PC-9 (cell line): ENCODE measurements at regions not wholly inside any gene's neighbourhood (a gene's known extent, or its start where the extent isn't known, plus 50 kb on each side); places are given as distances from the start of the nearest gene placed in this dataset.

Experiments used
- BruUV-seq: library from RNA; stranded (reverse); fragments of 400-500 nt; replicated peaks from 2 replicates; lab custom pipeline; 2021; lab: Mats Ljungman, UMichigan
- CTCF ChIA-PET: fragments of 300-600 bp; sonication (Branson Sonifier 250); formaldehyde crosslinking; loops from one replicate; lab custom pipeline; 2022; ENCODE audit warnings: antibody characterized with exemption; lab: Charles Lee
- POLR2A ChIA-PET: fragments of 300-600 bp; sonication (Branson Sonifier 250); formaldehyde crosslinking; loops from one replicate; lab custom pipeline; 2022; ENCODE audit warnings: antibody characterized with exemption; ENCODE audit not compliant: unreplicated experiment; lab: Charles Lee
- DNase-seq, 2 experiments: peaks; one replicate each; pipeline versions ENCODE4 v3.0.0 to v3.0.0-alpha.2; 2015 to 2022; ENCODE audit warnings: mixed read lengths in 1 of 2
- H2AFZ ChIP-seq: fragments of 200-600 bp; sonication (generic); 2 replicates; pipeline ENCODE4 v1.8.1; 2017; ENCODE audit warnings: antibody characterized with exemption
- H3F3A ChIP-seq: fragments of 200-600 bp; sonication (generic); 2 replicates; pipeline ENCODE4 v1.8.1; 2017; ENCODE audit warnings: antibody characterized with exemption, mild to moderate bottlenecking, low read depth; ENCODE audit not compliant: insufficient read depth
- H3K27ac ChIP-seq: fragments of 200-600 bp; sonication (generic); 2 replicates; pipeline ENCODE4 v1.6.1; 2016; ENCODE audit warnings: mixed run types
- H3K27me3 ChIP-seq: fragments of 200-600 bp; sonication (generic); 2 replicates; pipeline ENCODE4 v1.6.1; 2016; ENCODE audit warnings: low read depth, mixed run types; ENCODE audit not compliant: insufficient read depth
- H3K36me3 ChIP-seq: fragments of 200-600 bp; sonication (generic); 2 replicates; pipeline ENCODE4 v1.6.1; 2016; ENCODE audit warnings: low read depth, mixed run types
- H3K4me1 ChIP-seq: fragments of 200-600 bp; sonication (generic); replicated peaks from 2 replicates; pipeline ENCODE4 v1.6.1; 2016; ENCODE audit warnings: mixed run types; ENCODE audit not compliant: insufficient read depth
- H3K4me2 ChIP-seq: fragments of 200-600 bp; sonication (generic); 2 replicates; pipeline ENCODE4 v1.6.1; 2017; ENCODE audit warnings: mixed run types
- H3K4me3 ChIP-seq: fragments of 200-600 bp; sonication (generic); 2 replicates; pipeline ENCODE4 v1.6.1; 2016; ENCODE audit warnings: mixed run types
- H3K79me2 ChIP-seq: fragments of 200-600 bp; sonication (generic); 2 replicates; pipeline ENCODE4 v1.6.1; 2017; ENCODE audit warnings: low read depth, mixed run types
- H3K9me2 ChIP-seq: fragments of 200-600 bp; sonication (generic); 2 replicates; pipeline ENCODE4 v1.8.1; 2017; ENCODE audit warnings: mild to moderate bottlenecking; ENCODE audit not compliant: insufficient read depth
- H3K9me3 ChIP-seq: fragments of 200-600 bp; sonication (generic); 2 replicates; pipeline ENCODE4 v1.8.1; 2016; ENCODE audit warnings: low read depth; ENCODE audit not compliant: insufficient read depth
- H4K20me1 ChIP-seq: fragments of 200-600 bp; sonication (generic); 2 replicates; pipeline ENCODE4 v1.8.1; 2017; ENCODE audit not compliant: insufficient read depth
- EZH2 ChIP-seq: fragments of 200-600 bp; sonication (generic); IDR thresholded peaks from 2 replicates; pipeline ENCODE4 v1.8.0; 2017; ENCODE audit warnings: antibody characterized with exemption, low read depth
- intact Hi-C: fragments of 100-400 bp; cut with micrococcal nuclease; formaldehyde crosslinking; loops from one replicate; pipeline ENCODE4 v1.10.0; 2022; ENCODE audit not compliant: unreplicated experiment
- TF ChIP-seq, protein P1 (sequence below): fragments of 200-600 bp; sonication (generic); conservative IDR thresholded peaks from 2 replicates; pipeline ENCODE4 v1.6.1; 2017; ENCODE audit warnings: mixed run types, antibody characterized with exemption, mild to moderate bottlenecking, moderate library complexity

- Histone ChIP-seq H3K27ac (no peak overlapping the region), H3K79me2 (no peaks in the 10 kb centered on the region), H3K4me3 (no peak overlapping the region), H2AFZ (no peak overlapping the region), H3K4me2 (no peak overlapping the region), H3K4me1 (no peaks in the 10 kb centered on the region), H3K36me3 (no peaks in the 10 kb centered on the region), H3K9me3 (no peaks in the 10 kb centered on the region), H3K9me2 (no peaks in the 10 kb centered on the region), H4K20me1 (no peaks in the 10 kb centered on the region), H3F3A (no peaks in the 10 kb centered on the region), H3K27me3 (peaks cover 15% of the 10 kb centered on the region; the same call in 1 of the 2 replicates)
- TF ChIP-seq EZH2, result no peak
- TF ChIP-seq, protein P1, sequence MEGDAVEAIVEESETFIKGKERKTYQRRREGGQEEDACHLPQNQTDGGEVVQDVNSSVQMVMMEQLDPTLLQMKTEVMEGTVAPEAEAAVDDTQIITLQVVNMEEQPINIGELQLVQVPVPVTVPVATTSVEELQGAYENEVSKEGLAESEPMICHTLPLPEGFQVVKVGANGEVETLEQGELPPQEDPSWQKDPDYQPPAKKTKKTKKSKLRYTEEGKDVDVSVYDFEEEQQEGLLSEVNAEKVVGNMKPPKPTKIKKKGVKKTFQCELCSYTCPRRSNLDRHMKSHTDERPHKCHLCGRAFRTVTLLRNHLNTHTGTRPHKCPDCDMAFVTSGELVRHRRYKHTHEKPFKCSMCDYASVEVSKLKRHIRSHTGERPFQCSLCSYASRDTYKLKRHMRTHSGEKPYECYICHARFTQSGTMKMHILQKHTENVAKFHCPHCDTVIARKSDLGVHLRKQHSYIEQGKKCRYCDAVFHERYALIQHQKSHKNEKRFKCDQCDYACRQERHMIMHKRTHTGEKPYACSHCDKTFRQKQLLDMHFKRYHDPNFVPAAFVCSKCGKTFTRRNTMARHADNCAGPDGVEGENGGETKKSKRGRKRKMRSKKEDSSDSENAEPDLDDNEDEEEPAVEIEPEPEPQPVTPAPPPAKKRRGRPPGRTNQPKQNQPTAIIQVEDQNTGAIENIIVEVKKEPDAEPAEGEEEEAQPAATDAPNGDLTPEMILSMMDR, result no peak
- no TSS peak for BruUV-seq
- intact Hi-C loops, result no loop called here
- no peak for DNase-seq
- ChIA-PET POLR2A (no interaction called here), CTCF (interaction anchor here (0.9 to 1.5 kb wide), 2 partner anchors 58 to 310 kb away, joined by 3 to 4 read pairs; no protein-coding TSS in a partner anchor)
Observed at GRCh38 chr5:38752012-38752536, 93.7 kb upstream of the OSMR start.

GRCh38 chr5:38752622-38753021 lies 93.2 kb upstream of the OSMR start:
- Histone ChIP-seq H3K27ac (no peak overlapping the region), H3K4me3 (no peak overlapping the region), H3K9me2 (no peaks in the 10 kb centered on the region), H3K79me2 (no peaks in the 10 kb centered on the region), H3F3A (no peaks in the 10 kb centered on the region), H3K27me3 (peaks cover 12% of the 10 kb centered on the region; the same call in 1 of the 2 replicates), H4K20me1 (no peaks in the 10 kb centered on the region), H3K36me3 (no peaks in the 10 kb centered on the region), H2AFZ (no peak overlapping the region), H3K4me2 (no peak overlapping the region), H3K4me1 (no peaks in the 10 kb centered on the region), H3K9me3 (no peaks in the 10 kb centered on the region)
- no peak for TF ChIP-seq EZH2
- TF ChIP-seq, protein P1, result no peak
- POLR2A ChIA-PET, result no interaction called here
- intact Hi-C loops, result no loop called here
- no TSS peak for BruUV-seq
- no peak for DNase-seq
- CTCF ChIA-PET, result interaction anchor here (0.9 to 1.5 kb wide), 2 partner anchors 57 to 311 kb away, joined by 3 to 4 read pairs; no protein-coding TSS in a partner anchor

DNA sequence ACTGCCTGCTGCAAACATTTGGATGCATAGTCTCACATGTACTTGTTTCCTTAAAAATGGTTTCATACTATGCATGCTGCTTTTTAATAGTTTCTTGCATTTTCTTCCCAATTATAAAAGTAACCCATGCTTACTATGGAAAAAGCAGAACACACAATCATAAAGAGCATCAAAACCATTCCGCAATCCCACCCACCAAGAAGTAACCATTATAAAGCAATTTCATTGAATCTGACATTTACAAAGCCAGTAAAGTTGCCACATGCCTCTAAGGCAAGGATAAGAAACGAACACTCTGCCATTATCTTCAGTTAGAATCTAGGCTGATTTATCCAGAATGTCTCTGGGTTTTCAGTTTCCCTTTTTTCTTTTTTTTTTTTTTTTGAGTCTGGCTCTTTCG lies 92.7 kb upstream of the OSMR start:
- H3K4me3 ChIP-seq, result no peak overlapping the region
- H3K27me3 ChIP-seq, result peaks cover 12% of the 10 kb centered on the region; the same call in 1 of the 2 replicates
- no peaks in the 10 kb centered on the region for H3K4me1 ChIP-seq
- H4K20me1 ChIP-seq, result no peaks in the 10 kb centered on the region
- H3K9me2 ChIP-seq, result no peaks in the 10 kb centered on the region
- ChIA-PET POLR2A (no interaction called here), CTCF (no interaction called here)
- BruUV-seq, result no TSS peak
- H3K36me3 ChIP-seq, result no peaks in the 10 kb centered on the region
- intact Hi-C loops, result no loop called here
- no peaks in the 10 kb centered on the region for H3K79me2 ChIP-seq
- no peak for DNase-seq
- no peaks in the 10 kb centered on the region for H3K9me3 ChIP-seq
- H3K27ac ChIP-seq, result no peak overlapping the region
- no peaks in the 10 kb centered on the region for H3F3A ChIP-seq
- TF ChIP-seq, protein P1, result no peak
- no peak for TF ChIP-seq EZH2
- no peak overlapping the region for H2AFZ ChIP-seq
- no peak overlapping the region for H3K4me2 ChIP-seq
